ENCODE measurements at regions not wholly inside any gene's neighbourhood (a gene's known extent, or its start where the extent isn't known, plus 50 kb on each side); places are given as distances from the start of the nearest gene placed in this dataset.

DNA sequence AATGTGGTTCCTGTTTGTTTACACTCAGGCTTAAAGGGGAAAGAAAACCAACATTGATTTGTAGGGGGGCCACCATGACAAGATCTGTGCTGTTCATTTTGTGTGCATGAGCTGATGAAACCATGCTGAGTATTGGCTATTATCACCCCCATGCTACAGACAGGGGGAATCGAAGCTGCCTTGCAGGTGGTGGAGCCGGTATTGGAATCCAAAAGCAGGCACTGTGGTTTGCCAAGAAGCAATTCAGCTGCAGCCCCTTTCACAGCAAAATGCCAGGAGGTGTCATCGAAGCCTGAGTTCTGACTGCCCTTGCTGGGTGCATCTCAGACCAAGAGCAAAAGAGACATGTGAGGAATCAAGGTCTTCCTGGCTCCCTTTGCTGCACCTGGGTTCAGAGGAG, 221.9 kb downstream of the UXS1 start:
- H3K18ac ChIP-seq (ENCODE audit: extremely low read depth, low read length), result no peak overlapping the region
- H3K23me2 ChIP-seq (ENCODE audit: low read depth, low read length), result no peaks in the 10 kb centered on the region
- no peak overlapping the region for H3K27ac ChIP-seq (ENCODE audit: low read depth, low read length)
- H3K9me3 ChIP-seq (ENCODE audit: insufficient read depth in 2 of 2, low read depth in 1 of 2, low read length in 1 of 2), result peaks cover 0 to 3% of the 10 kb centered on the region in 2 experiments; a peak in 1 of 4 replicates
- no peak overlapping the region for H2BK12ac ChIP-seq (ENCODE audit: low read depth, low read length)
- H4K20me1 ChIP-seq (replicated peaks in 1 of 2; ENCODE audit: control insufficient read depth in 1 of 2, insufficient read depth in 2 of 2, low read length in 2 of 2), result no peaks in the 10 kb centered on the region
- no peak overlapping the region for H3K14ac ChIP-seq (ENCODE audit: insufficient read length)
- TF ChIP-seq POLR2A (IDR thresholded peaks at IDR 0.05; ENCODE audit: control extremely low read depth in 1 of 2, low read depth in 2 of 2, low read length in 2 of 2) (no peak), TAF1 (IDR thresholded peaks at IDR 0.05; ENCODE audit: low read depth, low read length) (no peak)
- no peaks in the 10 kb centered on the region; a peak in 1 of 7 replicates for H3K27me3 ChIP-seq (replicated peaks in 1 of 4; ENCODE audit: control insufficient read depth in 3 of 4, extremely low read depth in 1 of 4, insufficient read depth in 3 of 4, low read length in 3 of 4)
- no peaks in the 10 kb centered on the region; a peak in 1 of 4 replicates for H3K79me2 ChIP-seq (ENCODE audit: control insufficient read depth in 1 of 2, insufficient read depth in 2 of 2, low read length in 2 of 2)
- H3K9ac ChIP-seq (replicated peaks in 1 of 4; ENCODE audit: extremely low read depth in 1 of 4, low read depth in 3 of 4, low read length in 3 of 4), result no peak overlapping the region
- H2AFZ ChIP-seq (ENCODE audit: low read length), result no peak overlapping the region
- H3K4me1 ChIP-seq (replicated peaks in 1 of 4; ENCODE audit: control insufficient read depth in 3 of 4, insufficient read depth in 4 of 4, low read length in 3 of 4), result no peaks in the 10 kb centered on the region
- H2BK15ac ChIP-seq (ENCODE audit: low read length), result no peak overlapping the region
- 94% methylated on average over 3 of the region's 3 CpGs; no CpG with 5 or more reads in 1 of the 2 experiments for WGBS, 2 experiments (ENCODE audit: extremely low coverage in 1 of 2, insufficient coverage in 1 of 2, insufficient read length in 1 of 2, insufficient replicate concordance in 2 of 2, low coverage in 1 of 2, low lambda C conversion rate in 2 of 2, missing lambda C conversion rate in 1 of 2)
- no peak overlapping the region for H3K23ac ChIP-seq (ENCODE audit: insufficient read length)
- no peaks in the 10 kb centered on the region for H3K79me1 ChIP-seq (ENCODE audit: low read depth, low read length)
- H2BK5ac ChIP-seq (ENCODE audit: low read depth, low read length), result no peak overlapping the region
- H3K36me3 ChIP-seq (ENCODE audit: control insufficient read depth in 2 of 4, insufficient read depth in 4 of 4, low read length in 3 of 4), result no peaks in the 10 kb centered on the region
- H2BK20ac ChIP-seq (ENCODE audit: low read length), result no peak overlapping the region
- no peak overlapping the region for H3K4me3 ChIP-seq (ENCODE audit: extremely low read depth in 1 of 4, insufficient read depth in 2 of 4, low read depth in 3 of 4, low read length in 4 of 4)
- H4K8ac ChIP-seq (ENCODE audit: extremely low read depth, insufficient read depth, low read length), result no peak overlapping the region
- no peak overlapping the region for H3K4me2 ChIP-seq (ENCODE audit: insufficient read depth in 1 of 2, low read depth in 2 of 2, low read length in 2 of 2)
- no peak overlapping the region for H3K4ac ChIP-seq (replicated peaks; ENCODE audit: insufficient read length, low read depth, low read length)
- H3K56ac ChIP-seq (replicated peaks; ENCODE audit: insufficient read length, low read depth, low read length), result no peak overlapping the region
- ChIA-PET CTCF (ENCODE audit: partially characterized antibody) (interaction anchor here (0.8 to 1.9 kb wide), 7 partner anchors 11 to 238 kb away, joined by 3 to 7 read pairs (median 3); no protein-coding TSS in a partner anchor), POLR2A (ENCODE audit: partially characterized antibody) (no interaction called here)
- H2BK120ac ChIP-seq (replicated peaks; ENCODE audit: low read depth, low read length), result no peak overlapping the region
- DNase-seq (ENCODE audit: low read depth in 1 of 2, low spot score in 2 of 2) (no peak), FAIRE-seq (no peak)
- no peak overlapping the region for H4K91ac ChIP-seq (replicated peaks; ENCODE audit: insufficient read length, low read length)
- no peak overlapping the region for H2AK5ac ChIP-seq (ENCODE audit: low read depth, low read length)
- no peak overlapping the region for H4K5ac ChIP-seq (ENCODE audit: insufficient read length, low read depth, low read length)

Measured in H1 (cell line).